Neural cell (in vitro differentiated cells): ENCODE measurements at regions not wholly inside any gene's neighbourhood (a gene's known extent, or its start where the extent isn't known, plus 50 kb on each side); places are given as distances from the start of the nearest gene placed in this dataset.

Experiments used
- H2AFZ ChIP-seq: fragments of 200-600, 300-800 bp; sonication (generic), shearing (Covaris generic); 2 replicates; pipeline ENCODE4 v1.6.0; 2014; ENCODE audit warnings: low read depth, mild to moderate bottlenecking, antibody characterized with exemption, low read length, moderate library complexity
- H3F3A ChIP-seq: fragments of 200-600 bp; shearing (Covaris generic); 2 replicates; pipeline ENCODE4 v1.6.1; 2016; ENCODE audit warnings: mild to moderate bottlenecking, moderate library complexity, mixed read lengths, antibody characterized with exemption, low read length; ENCODE audit not compliant: insufficient read depth, poor library complexity, severe bottlenecking
- H3K27ac ChIP-seq: fragments of 200-600, 300-800 bp; sonication (generic), shearing (Covaris generic); 2 replicates; pipeline ENCODE4 v1.5.1; 2014; ENCODE audit warnings: mild to moderate bottlenecking, low read length, moderate library complexity
- H3K27me3 ChIP-seq: fragments of 300-800, 200-600 bp; sonication (generic), shearing (Covaris generic); 2 replicates; pipeline ENCODE4 v1.6.0; 2014; ENCODE audit warnings: mild to moderate bottlenecking, low read depth, low read length, moderate library complexity; ENCODE audit not compliant: insufficient read depth
- H3K36me3 ChIP-seq: fragments of 300-800, 200-600 bp; sonication (generic), shearing (Covaris generic); 2 replicates; pipeline ENCODE4 v1.5.1; 2014; ENCODE audit warnings: mild to moderate bottlenecking, antibody characterized with exemption, low read length, moderate library complexity; ENCODE audit not compliant: insufficient read depth
- H3K4me2 ChIP-seq: fragments of 300-800, 200-600 bp; sonication (generic), shearing (Covaris generic); 2 replicates; pipeline ENCODE4 v1.6.0; 2014; ENCODE audit warnings: mild to moderate bottlenecking, low read length
- H3K4me3 ChIP-seq: fragments of 300-800, 200-600 bp; sonication (generic), shearing (Covaris generic); 2 replicates; pipeline ENCODE4 v1.5.1; 2014; ENCODE audit warnings: mild to moderate bottlenecking, low read length, moderate library complexity
- H3K79me2 ChIP-seq: fragments of 200-600 bp; shearing (Covaris generic); replicated peaks from 2 replicates; pipeline ENCODE4 v1.6.0; 2014; ENCODE audit warnings: mild to moderate bottlenecking, low read length, moderate library complexity; ENCODE audit not compliant: insufficient read depth
- H3K9ac ChIP-seq: fragments of 300-800, 200-600 bp; sonication (generic), shearing (Covaris generic); 2 replicates; pipeline ENCODE4 v1.6.1; 2016; ENCODE audit warnings: mild to moderate bottlenecking, low read length, mixed read lengths
- H3K9me2 ChIP-seq: fragments of 200-600 bp; shearing (Covaris generic); 2 replicates; pipeline ENCODE4 v1.6.1; 2016; ENCODE audit warnings: mild to moderate bottlenecking, low read length, mixed read lengths; ENCODE audit not compliant: insufficient read depth
- H3K9me3 ChIP-seq: fragments of 200-600, 300-800 bp; sonication (generic), shearing (Covaris generic); 2 replicates; pipeline ENCODE4 v1.6.1; 2016; ENCODE audit warnings: mild to moderate bottlenecking, mixed run types, low read length, moderate library complexity, mixed read lengths
- H4K20me1 ChIP-seq: fragments of 200-600 bp; shearing (Covaris generic); 2 replicates; pipeline ENCODE4 v1.6.1; 2016; ENCODE audit warnings: mild to moderate bottlenecking, mixed run types; ENCODE audit not compliant: insufficient read depth
- CTCF ChIP-seq: fragments of 450-650 bp; IDR thresholded peaks from 2 replicates; pipeline ENCODE4 v1.5.1; 2014; ENCODE audit warnings: antibody characterized with exemption, mild to moderate bottlenecking, moderate library complexity; ENCODE audit not compliant: poor library complexity, severe bottlenecking
- EP300 ChIP-seq: fragments of 450-650 bp; conservative IDR thresholded peaks from 2 replicates; pipeline ENCODE4 v1.6.1; 2014; ENCODE audit warnings: antibody characterized with exemption, mild to moderate bottlenecking, moderate library complexity; ENCODE audit not compliant: poor library complexity, severe bottlenecking
- EZH2 ChIP-seq: fragments of 200-600, 300-800 bp; shearing (Covaris generic), sonication (generic); IDR thresholded peaks from 2 replicates; pipeline ENCODE4 v1.6.1; 2014; ENCODE audit warnings: antibody characterized with exemption, low read length, borderline replicate concordance, mild to moderate bottlenecking; ENCODE audit not compliant: insufficient read depth, poor library complexity, severe bottlenecking
- MXI1 ChIP-seq: fragments of 450-650 bp; conservative IDR thresholded peaks from 2 replicates; pipeline ENCODE4 v1.6.1; 2014; ENCODE audit warnings: antibody characterized with exemption, mild to moderate bottlenecking; ENCODE audit not compliant: poor library complexity, severe bottlenecking
- POLR2AphosphoS5 ChIP-seq: IDR thresholded peaks from 2 replicates; pipeline ENCODE4 v1.6.1; 2012
- RAD21 ChIP-seq: fragments of 450-650 bp; conservative IDR thresholded peaks from 2 replicates; pipeline ENCODE4 v1.6.1; 2014; ENCODE audit warnings: antibody characterized with exemption, mild to moderate bottlenecking, moderate library complexity
- REST ChIP-seq: IDR thresholded peaks from 2 replicates; pipeline ENCODE4 v1.6.1; 2012; ENCODE audit warnings: borderline replicate concordance
- SMC3 ChIP-seq: fragments of 450-650 bp; conservative IDR thresholded peaks from 2 replicates; pipeline ENCODE4 v1.6.1; 2014; ENCODE audit warnings: antibody characterized with exemption, mild to moderate bottlenecking, moderate library complexity; ENCODE audit not compliant: poor library complexity
- TAF1 ChIP-seq: IDR thresholded peaks from 2 replicates; pipeline ENCODE4 v1.6.1; 2012; ENCODE audit warnings: low read depth

- H3K27me3 ChIP-seq, result no peaks in the 10 kb centered on the region
- no peak overlapping the region for H3K9ac ChIP-seq
- H3K79me2 ChIP-seq, result no peaks in the 10 kb centered on the region
- no peak overlapping the region for H3K4me3 ChIP-seq
- H2AFZ ChIP-seq, result no peak overlapping the region
- no peaks in the 10 kb centered on the region for H4K20me1 ChIP-seq
- H3K36me3 ChIP-seq, result no peaks in the 10 kb centered on the region
- H3K27ac ChIP-seq, result no peak overlapping the region
- TF ChIP-seq TAF1 (no peak), CTCF (no peak), RAD21 (no peak), EP300 (no peak), EZH2 (no peak), POLR2AphosphoS5 (no peak), REST (no peak), MXI1 (no peak), SMC3 (no peak)
- H3K4me2 ChIP-seq, result no peak overlapping the region
- H3K9me2 ChIP-seq, result no peaks in the 10 kb centered on the region
- H3F3A ChIP-seq, result no peaks in the 10 kb centered on the region
- no peaks in the 10 kb centered on the region for H3K9me3 ChIP-seq
These were observed 400.5 kb downstream of the GPATCH2 start for GRCh38 chr1:217230412-217230811.

- Histone ChIP-seq H3K27ac (no peak overlapping the region), H3K4me3 (no peak overlapping the region), H4K20me1 (no peaks in the 10 kb centered on the region), H3K36me3 (no peaks in the 10 kb centered on the region), H3K9me3 (no peaks in the 10 kb centered on the region), H3F3A (no peaks in the 10 kb centered on the region), H2AFZ (no peak overlapping the region), H3K79me2 (no peaks in the 10 kb centered on the region), H3K9me2 (no peaks in the 10 kb centered on the region), H3K9ac (no peak overlapping the region), H3K27me3 (no peaks in the 10 kb centered on the region), H3K4me2 (no peak overlapping the region)
- no peak for TF ChIP-seq REST
- TF ChIP-seq POLR2AphosphoS5, result no peak
- no peak for TF ChIP-seq EP300
- no peak for TF ChIP-seq SMC3
- TF ChIP-seq CTCF, result no peak
- TF ChIP-seq EZH2, result no peak
- TF ChIP-seq TAF1, result no peak
- TF ChIP-seq RAD21, result no peak
- no peak for TF ChIP-seq MXI1
These were observed 402.2 kb downstream of the GPATCH2 start for GRCh38 chr1:217228689-217229088.
